H9 (cell line): ENCODE measurements at regions not wholly inside any gene's neighbourhood (a gene's known extent, or its start where the extent isn't known, plus 50 kb on each side); places are given as distances from the start of the nearest gene placed in this dataset.

Source experiments
- DNase-seq: peaks from one replicate; pipeline ENCODE4 v3.0.0-alpha.2; 2017
- H2AFZ ChIP-seq: one replicate; pipeline ENCODE4 v1.6.1; 2013; ENCODE audit warnings: mild to moderate bottlenecking, low read length, control low read depth, moderate library complexity
- H2AK5ac ChIP-seq: 2 replicates; pipeline ENCODE4 v1.6.1; 2013; ENCODE audit warnings: low read length, control low read depth, mixed read lengths; ENCODE audit not compliant: insufficient read length
- H2BK120ac ChIP-seq: one replicate; pipeline ENCODE4 v1.6.1; 2013; ENCODE audit warnings: low read depth, mild to moderate bottlenecking, low read length, control low read depth, inconsistent platforms; ENCODE audit not compliant: poor library complexity, severe bottlenecking
- H2BK12ac ChIP-seq: 2 replicates; pipeline ENCODE4 v1.6.1; 2013; ENCODE audit warnings: low read length, control low read depth, mixed read lengths, low read depth; ENCODE audit not compliant: insufficient read length
- H2BK15ac ChIP-seq: 2 replicates; pipeline ENCODE4 v1.6.1; 2013; ENCODE audit warnings: low read depth, low read length, control low read depth
- H2BK20ac ChIP-seq: one replicate; pipeline ENCODE4 v1.6.1; 2013; ENCODE audit warnings: low read depth, mild to moderate bottlenecking, low read length, control low read depth, inconsistent platforms; ENCODE audit not compliant: poor library complexity, severe bottlenecking
- H2BK5ac ChIP-seq: 2 replicates; pipeline ENCODE4 v1.6.1; 2013; ENCODE audit warnings: low read length, control low read depth, mixed read lengths; ENCODE audit not compliant: insufficient read length
- H3K14ac ChIP-seq: 2 replicates; pipeline ENCODE4 v1.6.1; 2013; ENCODE audit warnings: low read length, control low read depth; ENCODE audit not compliant: insufficient read depth
- H3K18ac ChIP-seq: 2 replicates; pipeline ENCODE4 v1.6.1; 2013; ENCODE audit warnings: low read depth, mild to moderate bottlenecking, mixed read lengths, low read length, control low read depth; ENCODE audit not compliant: insufficient read length
- H3K23ac ChIP-seq: 2 replicates; pipeline ENCODE4 v1.6.1; 2013; ENCODE audit warnings: low read length, control low read depth, mixed read lengths, low read depth; ENCODE audit not compliant: insufficient read length
- H3K23me2 ChIP-seq: 2 replicates; pipeline ENCODE4 v1.6.1; 2013; ENCODE audit warnings: low read depth, mild to moderate bottlenecking, mixed read lengths, low read length, control low read depth; ENCODE audit not compliant: insufficient read length, poor library complexity, severe bottlenecking
- H3K27ac ChIP-seq: 2 replicates; pipeline ENCODE4 v1.5.1; 2013; ENCODE audit warnings: low read length, control low read depth, mixed read lengths, low read depth; ENCODE audit not compliant: insufficient read length
- H3K27me3 ChIP-seq: 2 replicates; pipeline ENCODE4 v1.6.1; 2013; ENCODE audit warnings: low read length, control low read depth, inconsistent platforms; ENCODE audit not compliant: insufficient read depth
- H3K4ac ChIP-seq: 2 replicates; pipeline ENCODE4 v1.6.1; 2013; ENCODE audit warnings: low read depth, mild to moderate bottlenecking, control low read depth, inconsistent platforms, low read length, moderate library complexity
- H3K4me1 ChIP-seq: 2 replicates; pipeline ENCODE4 v1.6.1; 2013; ENCODE audit warnings: low read length, control low read depth, inconsistent platforms; ENCODE audit not compliant: insufficient read depth
- H3K4me2 ChIP-seq: 2 replicates; pipeline ENCODE4 v1.6.1; 2013; ENCODE audit warnings: low read length, control low read depth, mixed read lengths; ENCODE audit not compliant: insufficient read length, insufficient read depth
- H3K56ac ChIP-seq: 2 replicates; pipeline ENCODE4 v1.6.1; 2013; ENCODE audit warnings: low read depth, mild to moderate bottlenecking, mixed read lengths, low read length, control low read depth; ENCODE audit not compliant: insufficient read length
- H3K79me1 ChIP-seq: 2 replicates; pipeline ENCODE4 v1.6.1; 2013; ENCODE audit warnings: low read depth, mild to moderate bottlenecking, moderate library complexity, low read length, control low read depth, inconsistent platforms; ENCODE audit not compliant: insufficient read depth, poor library complexity, severe bottlenecking
- H3K79me2 ChIP-seq: 2 replicates; pipeline ENCODE4 v1.6.1; 2013; ENCODE audit warnings: low read length, control low read depth, inconsistent platforms; ENCODE audit not compliant: insufficient read depth
- H3K9ac ChIP-seq: 2 replicates; pipeline ENCODE4 v1.6.1; 2013; ENCODE audit warnings: low read length, control low read depth, mixed read lengths; ENCODE audit not compliant: insufficient read length; ENCODE audit errors: extremely low read depth
- H3K9me3 ChIP-seq: one replicate; pipeline ENCODE4 v1.6.1; 2013; ENCODE audit warnings: low read depth, low read length, inconsistent platforms; ENCODE audit not compliant: control insufficient read depth
- H3T11ph ChIP-seq: one replicate; pipeline ENCODE4 v1.6.1; 2013; ENCODE audit warnings: mild to moderate bottlenecking, low read length, control low read depth, inconsistent platforms
- H4K20me1 ChIP-seq: one replicate; pipeline ENCODE4 v1.6.1; 2013; ENCODE audit not compliant: control insufficient read depth, insufficient read length, insufficient read depth
- H4K5ac ChIP-seq: 2 replicates; pipeline ENCODE4 v1.6.1; 2013; ENCODE audit warnings: low read depth, mild to moderate bottlenecking, mixed read lengths, low read length, control low read depth; ENCODE audit not compliant: insufficient read length
- H4K8ac ChIP-seq: replicated peaks from 2 replicates; pipeline ENCODE4 v1.6.1; 2013; ENCODE audit warnings: low read length, control low read depth, mixed read lengths, low read depth; ENCODE audit not compliant: insufficient read length
- H4K91ac ChIP-seq: 2 replicates; pipeline ENCODE4 v1.6.1; 2013; ENCODE audit warnings: low read depth, mild to moderate bottlenecking, moderate library complexity, mixed read lengths, low read length, control low read depth; ENCODE audit not compliant: insufficient read length
- H3K27ac Mint-ChIP-seq, 3 experiments: 2 replicates in 2 of 3; 3 replicates in 1 of 3; pipeline ENCODE4 v1.8.0; 2020 to 2021; ENCODE audit warnings: mixed read lengths in 3 of 3, mild to moderate bottlenecking in 1 of 3, moderate library complexity in 1 of 3
- H3K27me3 Mint-ChIP-seq: 2 replicates; pipeline ENCODE4 v1.8.0; 2021; ENCODE audit warnings: low read depth, mild to moderate bottlenecking, moderate library complexity, mixed read lengths
- H3K36me3 Mint-ChIP-seq, 3 experiments: 2 replicates in 2 of 3; 3 replicates in 1 of 3; pipeline ENCODE4 v1.8.0; 2020 to 2021; ENCODE audit warnings: low read depth in 3 of 3, mixed read lengths in 3 of 3; ENCODE audit not compliant: insufficient read depth in 1 of 3
- H3K4me1 Mint-ChIP-seq, 2 experiments: 2 replicates each; pipeline ENCODE4 v1.8.0; 2020; ENCODE audit warnings: mixed read lengths in 2 of 2
- H3K4me3 Mint-ChIP-seq, 2 experiments: 2 replicates in 1 of 2; 3 replicates in 1 of 2; pipeline ENCODE4 v1.8.0; 2020 to 2021; ENCODE audit warnings: mild to moderate bottlenecking in 2 of 2, mixed read lengths in 2 of 2, moderate library complexity in 1 of 2
- H3K9me3 Mint-ChIP-seq, 2 experiments: 2 replicates in 1 of 2; 3 replicates in 1 of 2; pipeline ENCODE4 v1.8.0; 2020; ENCODE audit warnings: mild to moderate bottlenecking in 2 of 2, mixed read lengths in 2 of 2, moderate library complexity in 1 of 2
- CTCF ChIP-seq: fragments of 200-600 bp; sonication (generic); conservative IDR thresholded peaks from 3 replicates; pipeline ENCODE4 v1.8.0; 2021; ENCODE audit warnings: antibody characterized with exemption, mild to moderate bottlenecking
- WGBS: extraction: QIAGEN DNeasy Blood & Tissue Kit; methylation state at CpG from one replicate; pipeline ENCODE4 v1.1.7; 2013; ENCODE audit warnings: missing lambda C conversion rate, low lambda C conversion rate, mixed read lengths; ENCODE audit not compliant: insufficient read length; ENCODE audit errors: extremely low coverage; 5-methylcytosine and 5-hydroxymethylcytosine counted together

GRCh38 chr12:93047118-93047517 lies 118.0 kb upstream of the EEA1 start:
- no peak overlapping the region for H3K9ac ChIP-seq
- no peak overlapping the region for H3K4ac ChIP-seq
- no peaks in the 10 kb centered on the region for H3K9me3 ChIP-seq
- no peak overlapping the region for H4K8ac ChIP-seq
- no peaks in the 10 kb centered on the region for H3K79me2 ChIP-seq
- no CpG with 5 or more reads among the region's 1 CpG for WGBS
- no peak overlapping the region for H2BK120ac ChIP-seq
- no peak overlapping the region for H3K18ac ChIP-seq
- peaks cover 2% of the 10 kb centered on the region; the same call in 1 of the 2 replicates for H3K27me3 Mint-ChIP-seq
- no peak for DNase-seq
- H3K27me3 ChIP-seq = no peaks in the 10 kb centered on the region
- TF ChIP-seq CTCF = no peak
- H2BK15ac ChIP-seq = no peak overlapping the region
- no peak overlapping the region for H3K56ac ChIP-seq
- no peak overlapping the region for H2BK20ac ChIP-seq
- no peak overlapping the region for H4K91ac ChIP-seq
- no peak overlapping the region for H2AK5ac ChIP-seq
- no peak overlapping the region for H2BK12ac ChIP-seq
- no peak overlapping the region for H3K4me2 ChIP-seq
- H3K27ac Mint-ChIP-seq = no peak overlapping the region
- H3K23me2 ChIP-seq = no peaks in the 10 kb centered on the region
- H3K4me3 Mint-ChIP-seq = no peak overlapping the region
- H4K20me1 ChIP-seq = no peaks in the 10 kb centered on the region
- H3K4me1 Mint-ChIP-seq = peaks cover 8 to 9% of the 10 kb centered on the region in 2 experiments
- no peak overlapping the region for H2BK5ac ChIP-seq
- H2AFZ ChIP-seq = no peak overlapping the region
- H3K4me1 ChIP-seq = no peaks in the 10 kb centered on the region; the same call in 1 of the 2 replicates
- peaks cover 0 to 2% of the 10 kb centered on the region in 2 experiments; a peak in 1 of 5 replicates for H3K9me3 Mint-ChIP-seq
- H4K5ac ChIP-seq = no peak overlapping the region
- no peaks in the 10 kb centered on the region for H3K79me1 ChIP-seq
- H3K23ac ChIP-seq = no peak overlapping the region
- no peak overlapping the region for H3K14ac ChIP-seq
- no peak overlapping the region for H3K27ac ChIP-seq
- no peak overlapping the region for H3T11ph ChIP-seq
- H3K36me3 Mint-ChIP-seq = no peaks in the 10 kb centered on the region
